H9 (cell line): ENCODE measurements at regions not wholly inside any gene's neighbourhood (a gene's known extent, or its start where the extent isn't known, plus 50 kb on each side); places are given as distances from the start of the nearest gene placed in this dataset.

ENCODE experiments used
- DNase-seq: peaks from one replicate; pipeline ENCODE4 v3.0.0-alpha.2; 2017
- H2AFZ ChIP-seq: one replicate; pipeline ENCODE4 v1.6.1; 2013; ENCODE audit warnings: mild to moderate bottlenecking, low read length, control low read depth, moderate library complexity
- H2AK5ac ChIP-seq: 2 replicates; pipeline ENCODE4 v1.6.1; 2013; ENCODE audit warnings: low read length, control low read depth, mixed read lengths; ENCODE audit not compliant: insufficient read length
- H2BK120ac ChIP-seq: one replicate; pipeline ENCODE4 v1.6.1; 2013; ENCODE audit warnings: low read depth, mild to moderate bottlenecking, low read length, control low read depth, inconsistent platforms; ENCODE audit not compliant: poor library complexity, severe bottlenecking
- H2BK12ac ChIP-seq: 2 replicates; pipeline ENCODE4 v1.6.1; 2013; ENCODE audit warnings: low read length, control low read depth, mixed read lengths, low read depth; ENCODE audit not compliant: insufficient read length
- H2BK15ac ChIP-seq: 2 replicates; pipeline ENCODE4 v1.6.1; 2013; ENCODE audit warnings: low read depth, low read length, control low read depth
- H2BK20ac ChIP-seq: one replicate; pipeline ENCODE4 v1.6.1; 2013; ENCODE audit warnings: low read depth, mild to moderate bottlenecking, low read length, control low read depth, inconsistent platforms; ENCODE audit not compliant: poor library complexity, severe bottlenecking
- H2BK5ac ChIP-seq: 2 replicates; pipeline ENCODE4 v1.6.1; 2013; ENCODE audit warnings: low read length, control low read depth, mixed read lengths; ENCODE audit not compliant: insufficient read length
- H3K14ac ChIP-seq: 2 replicates; pipeline ENCODE4 v1.6.1; 2013; ENCODE audit warnings: low read length, control low read depth; ENCODE audit not compliant: insufficient read depth
- H3K18ac ChIP-seq: 2 replicates; pipeline ENCODE4 v1.6.1; 2013; ENCODE audit warnings: low read depth, mild to moderate bottlenecking, mixed read lengths, low read length, control low read depth; ENCODE audit not compliant: insufficient read length
- H3K23ac ChIP-seq: 2 replicates; pipeline ENCODE4 v1.6.1; 2013; ENCODE audit warnings: low read length, control low read depth, mixed read lengths, low read depth; ENCODE audit not compliant: insufficient read length
- H3K23me2 ChIP-seq: 2 replicates; pipeline ENCODE4 v1.6.1; 2013; ENCODE audit warnings: low read depth, mild to moderate bottlenecking, mixed read lengths, low read length, control low read depth; ENCODE audit not compliant: insufficient read length, poor library complexity, severe bottlenecking
- H3K27ac ChIP-seq: 2 replicates; pipeline ENCODE4 v1.5.1; 2013; ENCODE audit warnings: low read length, control low read depth, mixed read lengths, low read depth; ENCODE audit not compliant: insufficient read length
- H3K27me3 ChIP-seq: 2 replicates; pipeline ENCODE4 v1.6.1; 2013; ENCODE audit warnings: low read length, control low read depth, inconsistent platforms; ENCODE audit not compliant: insufficient read depth
- H3K4ac ChIP-seq: 2 replicates; pipeline ENCODE4 v1.6.1; 2013; ENCODE audit warnings: low read depth, mild to moderate bottlenecking, control low read depth, inconsistent platforms, low read length, moderate library complexity
- H3K4me1 ChIP-seq: 2 replicates; pipeline ENCODE4 v1.6.1; 2013; ENCODE audit warnings: low read length, control low read depth, inconsistent platforms; ENCODE audit not compliant: insufficient read depth
- H3K4me2 ChIP-seq: 2 replicates; pipeline ENCODE4 v1.6.1; 2013; ENCODE audit warnings: low read length, control low read depth, mixed read lengths; ENCODE audit not compliant: insufficient read length, insufficient read depth
- H3K56ac ChIP-seq: 2 replicates; pipeline ENCODE4 v1.6.1; 2013; ENCODE audit warnings: low read depth, mild to moderate bottlenecking, mixed read lengths, low read length, control low read depth; ENCODE audit not compliant: insufficient read length
- H3K79me1 ChIP-seq: 2 replicates; pipeline ENCODE4 v1.6.1; 2013; ENCODE audit warnings: low read depth, mild to moderate bottlenecking, moderate library complexity, low read length, control low read depth, inconsistent platforms; ENCODE audit not compliant: insufficient read depth, poor library complexity, severe bottlenecking
- H3K79me2 ChIP-seq: 2 replicates; pipeline ENCODE4 v1.6.1; 2013; ENCODE audit warnings: low read length, control low read depth, inconsistent platforms; ENCODE audit not compliant: insufficient read depth
- H3K9ac ChIP-seq: 2 replicates; pipeline ENCODE4 v1.6.1; 2013; ENCODE audit warnings: low read length, control low read depth, mixed read lengths; ENCODE audit not compliant: insufficient read length; ENCODE audit errors: extremely low read depth
- H3K9me3 ChIP-seq: one replicate; pipeline ENCODE4 v1.6.1; 2013; ENCODE audit warnings: low read depth, low read length, inconsistent platforms; ENCODE audit not compliant: control insufficient read depth
- H3T11ph ChIP-seq: one replicate; pipeline ENCODE4 v1.6.1; 2013; ENCODE audit warnings: mild to moderate bottlenecking, low read length, control low read depth, inconsistent platforms
- H4K20me1 ChIP-seq: one replicate; pipeline ENCODE4 v1.6.1; 2013; ENCODE audit not compliant: control insufficient read depth, insufficient read length, insufficient read depth
- H4K5ac ChIP-seq: 2 replicates; pipeline ENCODE4 v1.6.1; 2013; ENCODE audit warnings: low read depth, mild to moderate bottlenecking, mixed read lengths, low read length, control low read depth; ENCODE audit not compliant: insufficient read length
- H4K8ac ChIP-seq: replicated peaks from 2 replicates; pipeline ENCODE4 v1.6.1; 2013; ENCODE audit warnings: low read length, control low read depth, mixed read lengths, low read depth; ENCODE audit not compliant: insufficient read length
- H4K91ac ChIP-seq: 2 replicates; pipeline ENCODE4 v1.6.1; 2013; ENCODE audit warnings: low read depth, mild to moderate bottlenecking, moderate library complexity, mixed read lengths, low read length, control low read depth; ENCODE audit not compliant: insufficient read length
- H3K27ac Mint-ChIP-seq, 3 experiments: 2 replicates in 2 of 3; 3 replicates in 1 of 3; pipeline ENCODE4 v1.8.0; 2020 to 2021; ENCODE audit warnings: mixed read lengths in 3 of 3, mild to moderate bottlenecking in 1 of 3, moderate library complexity in 1 of 3
- H3K27me3 Mint-ChIP-seq: 2 replicates; pipeline ENCODE4 v1.8.0; 2021; ENCODE audit warnings: low read depth, mild to moderate bottlenecking, moderate library complexity, mixed read lengths
- H3K36me3 Mint-ChIP-seq, 3 experiments: 2 replicates in 2 of 3; 3 replicates in 1 of 3; pipeline ENCODE4 v1.8.0; 2020 to 2021; ENCODE audit warnings: low read depth in 3 of 3, mixed read lengths in 3 of 3; ENCODE audit not compliant: insufficient read depth in 1 of 3
- H3K4me1 Mint-ChIP-seq, 2 experiments: 2 replicates each; pipeline ENCODE4 v1.8.0; 2020; ENCODE audit warnings: mixed read lengths in 2 of 2
- H3K4me3 Mint-ChIP-seq, 2 experiments: 2 replicates in 1 of 2; 3 replicates in 1 of 2; pipeline ENCODE4 v1.8.0; 2020 to 2021; ENCODE audit warnings: mild to moderate bottlenecking in 2 of 2, mixed read lengths in 2 of 2, moderate library complexity in 1 of 2
- H3K9me3 Mint-ChIP-seq, 2 experiments: 2 replicates in 1 of 2; 3 replicates in 1 of 2; pipeline ENCODE4 v1.8.0; 2020; ENCODE audit warnings: mild to moderate bottlenecking in 2 of 2, mixed read lengths in 2 of 2, moderate library complexity in 1 of 2
- TF ChIP-seq, protein P1 (sequence below): fragments of 200-600 bp; sonication (generic); conservative IDR thresholded peaks from 3 replicates; pipeline ENCODE4 v1.8.0; 2021; ENCODE audit warnings: antibody characterized with exemption, mild to moderate bottlenecking

DNA sequence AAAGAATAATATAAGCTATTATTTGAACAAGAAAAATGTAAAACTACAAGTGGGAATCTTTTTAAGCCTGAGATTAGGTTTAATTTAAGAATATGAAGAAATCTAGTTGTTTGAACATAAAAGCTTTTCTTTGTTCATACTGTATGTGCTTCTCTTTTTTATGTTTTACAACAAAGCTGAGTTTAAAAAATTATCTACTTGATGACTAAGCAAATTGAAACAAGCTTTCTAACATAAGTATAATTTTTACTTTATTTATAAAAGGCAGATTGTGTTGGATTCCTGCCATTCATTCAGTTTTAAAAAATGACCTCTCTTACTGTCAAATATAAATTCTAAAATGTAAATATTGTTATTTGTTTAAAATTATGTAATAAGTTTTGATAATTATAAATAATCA lies 958.2 kb downstream of the DNAJB9 start:
- no peaks in the 10 kb centered on the region for H3K27me3 Mint-ChIP-seq
- Histone ChIP-seq H2BK5ac (no peak overlapping the region), H2AK5ac (no peak overlapping the region), H2BK120ac (no peak overlapping the region), H3K4me1 (no peaks in the 10 kb centered on the region), H2BK12ac (no peak overlapping the region), H2BK15ac (no peak overlapping the region), H4K5ac (no peak overlapping the region), H3K4me2 (no peak overlapping the region), H4K8ac (no peak overlapping the region), H3K23me2 (no peaks in the 10 kb centered on the region), H3K4ac (no peak overlapping the region), H4K91ac (no peak overlapping the region), H3K18ac (no peak overlapping the region), H3K23ac (no peak overlapping the region), H2AFZ (no peak overlapping the region), H3T11ph (no peak overlapping the region), H3K79me1 (no peaks in the 10 kb centered on the region), H4K20me1 (no peaks in the 10 kb centered on the region), H3K14ac (no peak overlapping the region), H2BK20ac (no peak overlapping the region), H3K27me3 (no peaks in the 10 kb centered on the region), H3K9me3 (no peaks in the 10 kb centered on the region), H3K27ac (no peak overlapping the region), H3K79me2 (no peaks in the 10 kb centered on the region), H3K56ac (no peak overlapping the region), H3K9ac (no peak overlapping the region)
- no peaks in the 10 kb centered on the region for H3K36me3 Mint-ChIP-seq
- no peak overlapping the region for H3K4me3 Mint-ChIP-seq
- DNase-seq = no peak
- H3K4me1 Mint-ChIP-seq = no peaks in the 10 kb centered on the region
- H3K27ac Mint-ChIP-seq = no peak overlapping the region
- TF ChIP-seq, protein P1, sequence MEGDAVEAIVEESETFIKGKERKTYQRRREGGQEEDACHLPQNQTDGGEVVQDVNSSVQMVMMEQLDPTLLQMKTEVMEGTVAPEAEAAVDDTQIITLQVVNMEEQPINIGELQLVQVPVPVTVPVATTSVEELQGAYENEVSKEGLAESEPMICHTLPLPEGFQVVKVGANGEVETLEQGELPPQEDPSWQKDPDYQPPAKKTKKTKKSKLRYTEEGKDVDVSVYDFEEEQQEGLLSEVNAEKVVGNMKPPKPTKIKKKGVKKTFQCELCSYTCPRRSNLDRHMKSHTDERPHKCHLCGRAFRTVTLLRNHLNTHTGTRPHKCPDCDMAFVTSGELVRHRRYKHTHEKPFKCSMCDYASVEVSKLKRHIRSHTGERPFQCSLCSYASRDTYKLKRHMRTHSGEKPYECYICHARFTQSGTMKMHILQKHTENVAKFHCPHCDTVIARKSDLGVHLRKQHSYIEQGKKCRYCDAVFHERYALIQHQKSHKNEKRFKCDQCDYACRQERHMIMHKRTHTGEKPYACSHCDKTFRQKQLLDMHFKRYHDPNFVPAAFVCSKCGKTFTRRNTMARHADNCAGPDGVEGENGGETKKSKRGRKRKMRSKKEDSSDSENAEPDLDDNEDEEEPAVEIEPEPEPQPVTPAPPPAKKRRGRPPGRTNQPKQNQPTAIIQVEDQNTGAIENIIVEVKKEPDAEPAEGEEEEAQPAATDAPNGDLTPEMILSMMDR = no peak
- H3K9me3 Mint-ChIP-seq = no peaks in the 10 kb centered on the region; a peak in 1 of 5 replicates
